AG09309 (cell line): ENCODE measurements at regions not wholly inside any gene's neighbourhood (a gene's known extent, or its start where the extent isn't known, plus 50 kb on each side); places are given as distances from the start of the nearest gene placed in this dataset.

Source experiments
- DNase-seq: peaks from one replicate; pipeline ENCODE4 v3.0.0-alpha.2; 2010; ENCODE audit warnings: low read depth
- H3K4me3 ChIP-seq: 2 replicates; pipeline ENCODE4 v1.5.1; 2011; ENCODE audit warnings: mild to moderate bottlenecking, low read depth, low read length, moderate library complexity; ENCODE audit not compliant: control insufficient read depth
- TF ChIP-seq, protein P1 (sequence below): IDR thresholded peaks from 2 replicates; pipeline ENCODE4 v1.5.1; 2011; ENCODE audit warnings: mild to moderate bottlenecking, low read depth, low read length, inconsistent platforms; ENCODE audit not compliant: insufficient read depth, control insufficient read depth; ENCODE audit errors: missing control alignments

DNA sequence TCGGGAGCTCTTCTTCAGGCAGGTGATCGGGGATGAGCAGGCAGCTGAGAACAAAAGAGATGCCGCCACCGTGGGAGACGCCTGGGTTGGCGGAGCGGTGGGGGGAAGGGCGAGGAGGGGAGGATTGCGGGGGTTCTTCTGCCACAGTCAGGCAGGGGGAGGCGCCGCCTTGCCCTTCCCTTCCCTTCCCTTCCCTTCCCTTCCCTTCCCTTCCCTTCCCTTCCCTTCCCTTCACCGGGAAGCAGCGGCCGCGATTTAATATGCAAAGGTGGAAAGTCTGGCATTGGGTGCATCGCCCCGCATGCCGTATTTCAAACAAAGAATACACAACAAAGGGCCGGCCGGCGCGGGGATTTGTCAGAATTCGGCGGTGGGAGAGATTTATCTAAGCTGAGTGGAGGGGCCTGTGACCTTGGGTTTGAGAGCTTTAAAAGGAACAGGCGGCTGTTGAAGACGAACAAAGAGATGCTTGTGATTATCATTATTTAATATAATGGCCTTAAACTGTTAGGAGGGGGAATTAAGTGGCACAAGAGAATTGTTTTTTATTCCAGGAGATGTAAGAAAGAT, 262.3 kb upstream of the TNRC6C start:
- DNase-seq: no peak
- H3K4me3 ChIP-seq: no peak overlapping the region

DNA sequence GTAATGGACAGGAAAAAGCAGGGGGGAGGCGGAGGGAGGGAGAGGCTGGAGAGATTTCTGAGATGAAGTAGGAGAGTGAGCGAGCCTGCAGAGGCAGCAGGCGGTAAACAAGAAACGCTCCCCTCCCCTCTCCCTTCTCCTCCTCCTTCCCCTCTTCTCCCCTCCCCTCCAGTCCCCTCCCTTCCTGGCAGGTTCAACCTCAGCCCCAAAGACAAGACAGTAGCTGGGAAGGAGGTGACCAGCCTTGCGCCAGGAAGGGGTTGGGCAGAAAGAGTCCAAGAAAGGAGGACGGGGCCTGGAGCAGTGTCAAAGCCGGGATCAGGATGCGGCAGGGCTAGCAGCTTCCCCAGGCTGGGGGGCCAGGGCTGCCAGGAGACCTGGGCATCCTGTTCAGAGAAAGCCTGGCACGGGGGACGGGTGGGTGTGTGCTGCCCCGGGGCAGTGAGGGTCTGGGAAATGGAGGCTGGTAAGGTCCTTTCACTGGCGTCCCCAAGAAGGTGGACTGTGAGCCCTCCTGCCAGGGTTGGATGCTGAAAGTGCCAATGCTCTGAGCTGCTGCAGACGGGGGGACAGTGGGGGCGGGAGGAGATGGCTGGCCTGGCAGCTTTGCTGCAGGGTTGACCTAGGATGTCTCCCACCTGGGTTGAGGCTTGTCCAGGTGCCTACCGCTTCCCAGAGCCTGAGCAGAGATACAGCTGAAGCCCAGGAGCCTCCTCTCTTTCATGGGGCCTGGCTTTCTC, 261.6 kb upstream of the TNRC6C start:
- TF ChIP-seq, protein P1, sequence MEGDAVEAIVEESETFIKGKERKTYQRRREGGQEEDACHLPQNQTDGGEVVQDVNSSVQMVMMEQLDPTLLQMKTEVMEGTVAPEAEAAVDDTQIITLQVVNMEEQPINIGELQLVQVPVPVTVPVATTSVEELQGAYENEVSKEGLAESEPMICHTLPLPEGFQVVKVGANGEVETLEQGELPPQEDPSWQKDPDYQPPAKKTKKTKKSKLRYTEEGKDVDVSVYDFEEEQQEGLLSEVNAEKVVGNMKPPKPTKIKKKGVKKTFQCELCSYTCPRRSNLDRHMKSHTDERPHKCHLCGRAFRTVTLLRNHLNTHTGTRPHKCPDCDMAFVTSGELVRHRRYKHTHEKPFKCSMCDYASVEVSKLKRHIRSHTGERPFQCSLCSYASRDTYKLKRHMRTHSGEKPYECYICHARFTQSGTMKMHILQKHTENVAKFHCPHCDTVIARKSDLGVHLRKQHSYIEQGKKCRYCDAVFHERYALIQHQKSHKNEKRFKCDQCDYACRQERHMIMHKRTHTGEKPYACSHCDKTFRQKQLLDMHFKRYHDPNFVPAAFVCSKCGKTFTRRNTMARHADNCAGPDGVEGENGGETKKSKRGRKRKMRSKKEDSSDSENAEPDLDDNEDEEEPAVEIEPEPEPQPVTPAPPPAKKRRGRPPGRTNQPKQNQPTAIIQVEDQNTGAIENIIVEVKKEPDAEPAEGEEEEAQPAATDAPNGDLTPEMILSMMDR: no peak
- no peak overlapping the region for H3K4me3 ChIP-seq
- DNase-seq: no peak

More for the DNA sequence above, 262.3 kb upstream of the TNRC6C start:
- TF ChIP-seq, protein P1: no peak

- H3K4me3 ChIP-seq: no peak overlapping the region
- DNase-seq: no peak
- TF ChIP-seq, protein P1: no peak
These were observed 260.8 kb upstream of the TNRC6C start for GRCh38 chr17:77697480-77698400.

DNA sequence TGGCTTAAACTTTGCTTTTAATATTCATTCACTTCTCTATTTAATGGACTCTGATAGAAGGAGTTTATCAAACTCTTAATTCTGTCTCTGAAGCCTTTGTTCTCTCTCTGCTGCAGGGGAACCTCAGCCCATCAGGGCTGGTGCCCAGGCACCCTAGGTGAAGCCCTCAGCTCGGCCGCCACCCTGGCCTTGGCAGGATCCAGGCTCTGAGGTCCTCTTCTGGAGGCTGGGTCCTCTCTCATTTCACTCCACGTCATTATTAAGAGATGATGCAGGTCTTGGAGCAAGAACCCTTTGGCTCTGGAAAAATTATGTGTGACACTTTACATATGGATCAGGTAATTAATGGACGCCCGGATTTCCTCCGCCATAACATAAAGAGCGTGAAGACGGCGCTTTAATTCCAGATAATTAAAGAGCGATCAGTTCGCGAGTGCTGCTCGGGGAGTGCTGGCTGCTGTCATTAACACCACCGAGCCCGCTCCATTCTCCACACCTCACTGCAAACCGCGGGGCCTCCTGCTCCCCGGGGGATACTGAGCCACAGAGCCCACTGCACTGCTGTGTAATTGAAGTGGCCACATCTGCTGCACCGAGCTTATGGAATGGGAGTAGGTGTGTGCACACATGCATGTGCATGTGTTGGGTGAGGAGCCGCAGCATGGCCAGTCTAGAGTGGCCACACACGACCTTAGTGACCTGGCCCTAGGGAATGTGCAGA, 259.4 kb upstream of the TNRC6C start:
- H3K4me3 ChIP-seq: no peak overlapping the region
- TF ChIP-seq, protein P1: no peak
- no peak for DNase-seq

- no peak overlapping the region for H3K4me3 ChIP-seq
- TF ChIP-seq, protein P1: no peak
- no peak for DNase-seq
These were observed 258.2 kb upstream of the TNRC6C start for GRCh38 chr17:77700165-77700881.
